ENCODE measurements at regions not wholly inside any gene's neighbourhood (a gene's known extent, or its start where the extent isn't known, plus 50 kb on each side); places are given as distances from the start of the nearest gene placed in this dataset.

GRCh38 chr5:74135033-74135432 lies 505.5 kb downstream of the ENC1 start:
- intact Hi-C loops (cut with micrococcal nuclease) (no loop called here), dilution Hi-C loops (cut with MboI; ENCODE audit: extremely low pct_ligation_motif_present, low sequenced_read_pairs) (no loop called here)
- no peak overlapping the region for H3K4me2 ChIP-seq (ENCODE audit: insufficient read depth, low read length)
- FAIRE-seq (no peak), DNase-seq (ENCODE audit: low read depth, low spot score) (no peak)
- BruUV-seq (replicated peaks), result no TSS peak
- no peaks in the 10 kb centered on the region for H3K79me2 ChIP-seq (ENCODE audit: control insufficient read depth, insufficient read depth, low read length)
- H2AFZ ChIP-seq (ENCODE audit: low read depth, low read length), result no peak overlapping the region
- TF ChIP-seq GATA2 (IDR thresholded peaks at IDR 0.05; ENCODE audit: insufficient read depth, insufficient read length, low read depth, low read length) (no peak), JUN (IDR thresholded peaks at IDR 0.05; ENCODE audit: borderline replicate concordance, insufficient read depth, insufficient read length, low read depth) (no peak), MYC (IDR thresholded peaks at IDR 0.05; ENCODE audit: low read depth, low read length) (no peak), POLR2A (IDR thresholded peaks at IDR 0.05; ENCODE audit: low read depth, low read length) (no peak), POLR2AphosphoS5 (IDR thresholded peaks at IDR 0.05; ENCODE audit: insufficient read depth, low read depth, low read length) (no peak), MAX (IDR thresholded peaks at IDR 0.05; ENCODE audit: insufficient read depth, insufficient read length) (no peak), EZH2 (IDR thresholded peaks at IDR 0.05; ENCODE audit: borderline replicate concordance, low read depth, low read length, severe bottlenecking) (no peak), CTCF (IDR thresholded peaks at IDR 0.05; ENCODE audit: extremely low read depth in 1 of 2, insufficient read depth in 1 of 2, low read depth in 1 of 2, low read length in 2 of 2) (no peak), FOS (IDR thresholded peaks at IDR 0.05; ENCODE audit: borderline replicate concordance, insufficient read depth, low read length) (no peak)
- no peak overlapping the region for H3K9ac ChIP-seq (replicated peaks; ENCODE audit: extremely low read depth, insufficient read depth, low read length)
- no peaks in the 10 kb centered on the region for H3K4me1 ChIP-seq (ENCODE audit: control insufficient read depth, extremely low read depth, insufficient read depth, low read length)
- ChIA-PET CTCF (interaction anchor here (1.1 kb wide), 1 partner anchor 28 kb away, joined by 3 read pairs; no protein-coding TSS in a partner anchor), POLR2A (no interaction called here)
- no peaks in the 10 kb centered on the region for H3K9me3 ChIP-seq (replicated peaks; ENCODE audit: control insufficient read depth, insufficient read depth, low read length)
- no peak overlapping the region for H3K4me3 ChIP-seq (replicated peaks in 1 of 3; ENCODE audit: insufficient read depth in 1 of 3, low read depth in 1 of 3, low read length in 3 of 3)
- H3K27ac ChIP-seq (ENCODE audit: insufficient read depth, low read depth, low read length), result no peak overlapping the region
- no peaks in the 10 kb centered on the region for H4K20me1 ChIP-seq (replicated peaks; ENCODE audit: control insufficient read depth, extremely low read depth, insufficient read depth, low read length)
- no peaks in the 10 kb centered on the region for H3K27me3 ChIP-seq (ENCODE audit: control insufficient read depth in 2 of 2, insufficient read depth in 2 of 2, low read length in 2 of 2)
- no peaks in the 10 kb centered on the region for H3K36me3 ChIP-seq (ENCODE audit: control insufficient read depth in 2 of 2, extremely low read depth in 1 of 2, insufficient read depth in 2 of 2, low read length in 2 of 2)
- no peaks in the 10 kb centered on the region for H3K9me1 ChIP-seq (replicated peaks; ENCODE audit: control insufficient read depth, extremely low read depth, insufficient read depth, low read length)

Measured in endothelial cell of umbilical vein (primary cell).